DND-41 (cell line): ENCODE measurements at regions not wholly inside any gene's neighbourhood (a gene's known extent, or its start where the extent isn't known, plus 50 kb on each side); places are given as distances from the start of the nearest gene placed in this dataset.

Source experiments
- EZH2 ChIP-seq: IDR thresholded peaks from 3 replicates; pipeline ENCODE4 v1.6.1; 2012; ENCODE audit warnings: borderline replicate concordance, low read depth, mild to moderate bottlenecking, moderate library complexity, low read length, inconsistent platforms; ENCODE audit not compliant: severe bottlenecking
- TF ChIP-seq, protein P1 (sequence below): IDR thresholded peaks from 2 replicates; pipeline ENCODE4 v1.5.1; 2012; ENCODE audit warnings: borderline replicate concordance, low read length, moderate library complexity, mild to moderate bottlenecking; ENCODE audit not compliant: poor library complexity, severe bottlenecking; ENCODE audit errors: extremely low read depth

DNA sequence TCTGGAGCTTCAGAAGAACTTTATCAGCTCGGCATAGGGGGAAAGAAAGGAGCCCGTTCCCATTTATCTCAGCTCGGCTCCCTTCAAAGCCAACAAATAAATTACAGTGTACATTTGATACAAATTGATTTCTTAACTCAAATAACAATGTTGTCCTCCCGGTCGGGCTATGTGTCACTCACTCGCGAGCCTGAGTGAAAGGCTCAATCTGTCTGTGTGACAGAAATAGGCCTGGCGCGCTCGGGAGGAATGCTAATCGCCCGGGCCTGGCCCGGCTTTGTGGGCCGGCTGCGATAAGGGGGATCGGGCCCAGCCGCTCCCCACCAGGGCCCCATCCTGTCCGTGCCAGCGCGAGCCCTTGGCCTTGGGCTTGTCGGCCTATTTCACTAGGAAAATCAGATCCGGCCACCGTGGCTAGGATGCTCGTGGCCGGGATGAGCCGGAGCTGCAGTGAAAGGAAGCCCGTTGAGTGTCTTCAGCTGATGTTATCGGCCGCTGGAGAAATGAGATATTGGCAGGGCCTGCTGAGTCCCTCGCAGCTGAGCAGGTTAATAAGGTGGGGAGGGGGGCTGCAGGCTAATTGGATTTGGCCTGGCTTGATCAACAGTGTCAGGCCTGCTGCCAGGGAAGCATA, 258.7 kb downstream of the IRX1 start:
- TF ChIP-seq, protein P1, sequence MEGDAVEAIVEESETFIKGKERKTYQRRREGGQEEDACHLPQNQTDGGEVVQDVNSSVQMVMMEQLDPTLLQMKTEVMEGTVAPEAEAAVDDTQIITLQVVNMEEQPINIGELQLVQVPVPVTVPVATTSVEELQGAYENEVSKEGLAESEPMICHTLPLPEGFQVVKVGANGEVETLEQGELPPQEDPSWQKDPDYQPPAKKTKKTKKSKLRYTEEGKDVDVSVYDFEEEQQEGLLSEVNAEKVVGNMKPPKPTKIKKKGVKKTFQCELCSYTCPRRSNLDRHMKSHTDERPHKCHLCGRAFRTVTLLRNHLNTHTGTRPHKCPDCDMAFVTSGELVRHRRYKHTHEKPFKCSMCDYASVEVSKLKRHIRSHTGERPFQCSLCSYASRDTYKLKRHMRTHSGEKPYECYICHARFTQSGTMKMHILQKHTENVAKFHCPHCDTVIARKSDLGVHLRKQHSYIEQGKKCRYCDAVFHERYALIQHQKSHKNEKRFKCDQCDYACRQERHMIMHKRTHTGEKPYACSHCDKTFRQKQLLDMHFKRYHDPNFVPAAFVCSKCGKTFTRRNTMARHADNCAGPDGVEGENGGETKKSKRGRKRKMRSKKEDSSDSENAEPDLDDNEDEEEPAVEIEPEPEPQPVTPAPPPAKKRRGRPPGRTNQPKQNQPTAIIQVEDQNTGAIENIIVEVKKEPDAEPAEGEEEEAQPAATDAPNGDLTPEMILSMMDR, result no peak
- no peak for TF ChIP-seq EZH2
